A549 (cell line): ENCODE measurements at regions not wholly inside any gene's neighbourhood (a gene's known extent, or its start where the extent isn't known, plus 50 kb on each side); places are given as distances from the start of the nearest gene placed in this dataset.

Source experiments
- ATAC-seq, 2 experiments: fragments of 200-7000 bp in 1 of 2; fragments of >200 bp in 1 of 2; cut with Nextera tagmentation in 1 of 2; cut with Tn5 transposase in 1 of 2; 3 replicates each; pipeline versions ENCODE4 v1.8.0 to v1.9.1; 2018 to 2020; ENCODE audit warnings: mild to moderate bottlenecking in 1 of 2, moderate library complexity in 1 of 2
- CTCF ChIA-PET: fragments of 300-600 bp; sonication (Branson Sonifier 250); formaldehyde crosslinking; extraction: SDS; loops from one replicate; lab custom pipeline; 2021; ENCODE audit warnings: antibody characterized with exemption, inconsistent platforms; lab: Yijun Ruan, JAX
- POLR2A ChIA-PET: fragments of 350-600 bp; formaldehyde crosslinking; extraction: SDS; loops from one replicate; lab custom pipeline; 2021; ENCODE audit warnings: antibody characterized with exemption, inconsistent platforms; lab: Yijun Ruan, JAX
- DNase-seq, 2 experiments: peaks; one replicate each; pipeline versions ENCODE4 v3.0.0 to v3.0.0-alpha.2; 2011 to 2016; ENCODE audit warnings: low read depth in 1 of 2, low spot score in 1 of 2
- FAIRE-seq: peaks from 2 replicates; lab custom pipeline; 2011; peaks lifted over from hg19 to GRCh38; lab: Jason Lieb, UNC
- H3K27ac ChIP-seq, 2 experiments: fragments of >200 bp; sonication (Bioruptor Twin); formaldehyde crosslinking; 3 replicates each; pipeline ENCODE4 v1.5.1; 2016 to 2017
- H3K4me1 ChIP-seq: fragments of >200 bp; sonication (Bioruptor Twin); formaldehyde crosslinking; 3 replicates; pipeline ENCODE4 v1.6.1; 2016
- H3K4me2 ChIP-seq: fragments of >200 bp; sonication (Bioruptor Twin); formaldehyde crosslinking; 3 replicates; pipeline ENCODE4 v1.6.1; 2016
- H3K4me3 ChIP-seq: fragments of >200 bp; sonication (Bioruptor Twin); formaldehyde crosslinking; 3 replicates; pipeline ENCODE4 v1.5.1; 2016
- H3K9me3 ChIP-seq: fragments of >200 bp; sonication (Bioruptor Twin); formaldehyde crosslinking; 3 replicates; pipeline ENCODE4 v1.6.1; 2016
- BHLHE40 ChIP-seq: IDR thresholded peaks from 2 replicates; pipeline ENCODE4 v1.6.1; 2012; ENCODE audit warnings: low read depth, low read length, inconsistent platforms
- CBX2 ChIP-seq: fragments of 200-600 bp; sonication (generic); IDR thresholded peaks from 2 replicates; pipeline ENCODE4 v1.6.1; 2016; ENCODE audit warnings: low read depth, mild to moderate bottlenecking, borderline replicate concordance
- CHD4 ChIP-seq: fragments of 200-600 bp; sonication (generic); IDR thresholded peaks from 2 replicates; pipeline ENCODE4 v1.6.1; 2016; ENCODE audit warnings: antibody characterized with exemption, mild to moderate bottlenecking, borderline replicate concordance
- EHF ChIP-seq: fragments of 250-450 bp; sonication (Bioruptor Pico); IDR thresholded peaks from 2 replicates; pipeline ENCODE4 v1.5.0; 2020; ENCODE audit warnings: mild to moderate bottlenecking
- ESRRA ChIP-seq: fragments of 150-350 bp; IDR thresholded peaks from 2 replicates; pipeline ENCODE4 v1.6.1; 2014; ENCODE audit warnings: mild to moderate bottlenecking, low read length, borderline replicate concordance
- FOSB ChIP-seq: fragments of 250-450 bp; sonication (Bioruptor Pico); IDR thresholded peaks from 2 replicates; pipeline ENCODE4 v1.5.0; 2020; ENCODE audit warnings: mild to moderate bottlenecking, moderate library complexity
- FOXS1 ChIP-seq: fragments of 250-450 bp; sonication (Bioruptor Pico); IDR thresholded peaks from 2 replicates; pipeline ENCODE4 v1.5.0; 2020; ENCODE audit warnings: mild to moderate bottlenecking, moderate library complexity
- GATA3 ChIP-seq: IDR thresholded peaks from 2 replicates; pipeline ENCODE4 v1.6.1; 2012; ENCODE audit warnings: borderline replicate concordance
- HDAC2 ChIP-seq: fragments of 200-600 bp; sonication (generic); IDR thresholded peaks from 2 replicates; pipeline ENCODE4 v1.6.1; 2016
- HEYL ChIP-seq: fragments of 250-450 bp; sonication (Bioruptor Pico); IDR thresholded peaks from 2 replicates; pipeline ENCODE4 v1.8.0; 2021; ENCODE audit warnings: mild to moderate bottlenecking, moderate library complexity
- HOXB13 ChIP-seq: fragments of 250-450 bp; sonication (Bioruptor Pico); IDR thresholded peaks from 2 replicates; pipeline ENCODE4 v1.5.0; 2020; ENCODE audit warnings: low read depth, mild to moderate bottlenecking, moderate library complexity
- JUN ChIP-seq, 2 experiments: fragments of >200 bp; sonication (Bioruptor Twin); formaldehyde crosslinking; IDR thresholded peaks; 2 replicates in 1 of 2; 3 replicates in 1 of 2; pipeline ENCODE4 v1.6.1; 2016 to 2017
- MAFK ChIP-seq: fragments of 450-650 bp; IDR thresholded peaks from 2 replicates; pipeline ENCODE4 v1.6.1; 2014; ENCODE audit not compliant: partially characterized antibody
- MYC ChIP-seq: IDR thresholded peaks from 2 replicates; pipeline ENCODE4 v1.6.1; 2012; ENCODE audit warnings: mild to moderate bottlenecking, inconsistent platforms, low read length, improper control_type of control experiment, borderline replicate concordance
- NPAS2 ChIP-seq: fragments of 250-450 bp; sonication (Bioruptor Pico); IDR thresholded peaks from 2 replicates; pipeline ENCODE4 v1.8.0; 2022; ENCODE audit warnings: mild to moderate bottlenecking, moderate library complexity, borderline replicate concordance
- PHF8 ChIP-seq: fragments of 200-600 bp; sonication (generic); IDR thresholded peaks from 2 replicates; pipeline ENCODE4 v1.6.1; 2016; ENCODE audit warnings: low read depth, mild to moderate bottlenecking, antibody characterized with exemption, moderate library complexity, borderline replicate concordance
- POLR2AphosphoS2 ChIP-seq: conservative IDR thresholded peaks from 2 replicates; pipeline ENCODE4 v1.6.1; 2012; ENCODE audit warnings: low read length, improper control_type of control experiment, inconsistent platforms
- RFX5 ChIP-seq: fragments of 450-650 bp; IDR thresholded peaks from 2 replicates; pipeline ENCODE4 v1.7.1; 2014; ENCODE audit warnings: antibody characterized with exemption, mild to moderate bottlenecking, moderate library complexity
- SREBF2 ChIP-seq: fragments of 450-650 bp; IDR thresholded peaks from 2 replicates; pipeline ENCODE4 v1.6.1; 2014; ENCODE audit warnings: mild to moderate bottlenecking, moderate library complexity
- ZC3H11A ChIP-seq: fragments of 450-650 bp; IDR thresholded peaks from 2 replicates; pipeline ENCODE4 v1.6.1; 2014; ENCODE audit warnings: antibody characterized with exemption, mild to moderate bottlenecking
- ZNF302 ChIP-seq: fragments of 250-450 bp; sonication (Bioruptor Pico); IDR thresholded peaks from 2 replicates; pipeline ENCODE4 v1.9.0; 2021; ENCODE audit warnings: inconsistent platforms, mild to moderate bottlenecking, moderate library complexity
- WGBS: methylation state at CpG from one replicate; pipeline ENCODE4 v1.1.6; 2017; ENCODE audit errors: missing lambda C conversion rate; 5-methylcytosine and 5-hydroxymethylcytosine counted together
- TF ChIP-seq, protein P1 (sequence below): fragments of >200 bp; sonication (Bioruptor Twin); formaldehyde crosslinking; IDR thresholded peaks from 2 replicates; pipeline ENCODE4 v1.6.1; 2016
- TF ChIP-seq, protein P2 (sequence below): fragments of 250-450 bp; sonication (Bioruptor Pico); IDR thresholded peaks from 2 replicates; pipeline ENCODE4 v1.5.0; 2021; ENCODE audit warnings: mild to moderate bottlenecking, moderate library complexity, borderline replicate concordance
- TF ChIP-seq, protein P3 (sequence below): fragments of 450-650 bp; IDR thresholded peaks from 2 replicates; pipeline ENCODE4 v1.6.1; 2014; ENCODE audit warnings: antibody characterized with exemption
- TF ChIP-seq, protein P4 (sequence below): fragments of 150-350 bp; IDR thresholded peaks from 2 replicates; pipeline ENCODE4 v1.6.1; 2014; ENCODE audit warnings: low read depth, mild to moderate bottlenecking, low read length
- TF ChIP-seq, protein P5 (sequence below): fragments of 200-600 bp; sonication (generic); IDR thresholded peaks from 2 replicates; pipeline ENCODE4 v1.6.1; 2016; ENCODE audit warnings: antibody characterized with exemption, mild to moderate bottlenecking, moderate library complexity
- TF ChIP-seq, protein P6 (sequence below): fragments of 250-450 bp; sonication (Bioruptor Pico); IDR thresholded peaks from 2 replicates; pipeline ENCODE4 v1.5.0; 2020; ENCODE audit warnings: low read depth, mild to moderate bottlenecking, moderate library complexity

DNA sequence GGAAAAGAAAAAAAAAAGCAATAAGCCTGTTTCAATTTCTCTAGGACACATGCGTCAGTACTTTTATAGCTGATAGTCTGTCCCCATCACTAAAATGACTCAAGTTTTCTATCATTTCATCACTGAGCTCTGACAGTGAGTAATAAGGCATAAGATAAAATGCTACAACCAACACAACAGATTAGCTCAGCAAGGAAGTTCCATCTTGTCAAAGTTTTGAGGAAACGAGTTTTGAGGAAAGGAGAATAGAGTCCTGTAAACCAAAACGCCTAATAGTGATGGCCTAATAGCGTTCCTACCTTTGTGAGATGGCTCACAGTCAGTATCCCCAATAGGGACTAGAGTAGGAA lies 145.1 kb downstream of the LACC1 start (continued):
- TF ChIP-seq, protein P1, sequence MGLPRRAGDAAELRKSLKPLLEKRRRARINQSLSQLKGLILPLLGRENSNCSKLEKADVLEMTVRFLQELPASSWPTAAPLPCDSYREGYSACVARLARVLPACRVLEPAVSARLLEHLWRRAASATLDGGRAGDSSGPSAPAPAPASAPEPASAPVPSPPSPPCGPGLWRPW, result no peak
- TF ChIP-seq CBX2, result no peak
- TF ChIP-seq, protein P2, sequence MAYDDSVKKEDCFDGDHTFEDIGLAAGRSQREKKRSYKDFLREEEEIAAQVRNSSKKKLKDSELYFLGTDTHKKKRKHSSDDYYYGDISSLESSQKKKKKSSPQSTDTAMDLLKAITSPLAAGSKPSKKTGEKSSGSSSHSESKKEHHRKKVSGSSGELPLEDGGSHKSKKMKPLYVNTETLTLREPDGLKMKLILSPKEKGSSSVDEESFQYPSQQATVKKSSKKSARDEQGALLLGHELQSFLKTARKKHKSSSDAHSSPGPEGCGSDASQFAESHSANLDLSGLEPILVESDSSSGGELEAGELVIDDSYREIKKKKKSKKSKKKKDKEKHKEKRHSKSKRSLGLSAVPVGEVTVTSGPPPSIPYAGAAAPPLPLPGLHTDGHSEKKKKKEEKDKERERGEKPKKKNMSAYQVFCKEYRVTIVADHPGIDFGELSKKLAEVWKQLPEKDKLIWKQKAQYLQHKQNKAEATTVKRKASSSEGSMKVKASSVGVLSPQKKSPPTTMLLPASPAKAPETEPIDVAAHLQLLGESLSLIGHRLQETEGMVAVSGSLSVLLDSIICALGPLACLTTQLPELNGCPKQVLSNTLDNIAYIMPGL (CRISPR knock-in tag), result no peak
- TF ChIP-seq, all 56 proteins: peak for 0

DNA sequence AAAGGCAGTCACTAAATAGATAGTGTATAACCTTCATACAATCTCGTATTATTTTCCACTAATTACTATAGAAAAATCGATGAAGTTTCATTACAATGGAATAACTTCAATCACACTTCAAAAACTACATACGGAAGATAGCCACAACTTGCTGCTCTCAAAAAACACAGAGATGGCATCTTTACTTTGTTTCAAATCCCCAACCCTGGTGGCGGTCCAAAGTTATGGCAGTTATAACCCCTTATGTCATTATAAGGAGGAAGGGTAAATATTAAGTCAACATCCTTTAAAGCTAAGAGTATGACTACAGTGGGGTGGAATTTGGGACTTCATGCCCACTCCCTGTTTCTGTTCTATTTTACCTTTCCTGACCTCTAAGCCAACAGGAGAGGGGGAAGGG lies 146.5 kb downstream of the LACC1 start:
- 59% methylated on average over 4 of the region's 4 CpGs for WGBS
- POLR2A ChIA-PET, result no interaction called here
- CTCF ChIA-PET, result no interaction called here
- no peak for FAIRE-seq
- H3K4me3 ChIP-seq, result no peak overlapping the region
- no peaks in the 10 kb centered on the region for H3K9me3 ChIP-seq
- DNase-seq, result no peak
- no peak overlapping the region for H3K27ac ChIP-seq
- H3K4me1 ChIP-seq, result peaks cover 19% of the 10 kb centered on the region; the same call in 2 of the 3 replicates
- no peak for ATAC-seq
- no peak overlapping the region for H3K4me2 ChIP-seq
- TF ChIP-seq, protein P3, sequence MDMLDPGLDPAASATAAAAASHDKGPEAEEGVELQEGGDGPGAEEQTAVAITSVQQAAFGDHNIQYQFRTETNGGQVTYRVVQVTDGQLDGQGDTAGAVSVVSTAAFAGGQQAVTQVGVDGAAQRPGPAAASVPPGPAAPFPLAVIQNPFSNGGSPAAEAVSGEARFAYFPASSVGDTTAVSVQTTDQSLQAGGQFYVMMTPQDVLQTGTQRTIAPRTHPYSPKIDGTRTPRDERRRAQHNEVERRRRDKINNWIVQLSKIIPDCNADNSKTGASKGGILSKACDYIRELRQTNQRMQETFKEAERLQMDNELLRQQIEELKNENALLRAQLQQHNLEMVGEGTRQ, result no peak
- no peak for TF ChIP-seq MAFK
- TF ChIP-seq SREBF2, result no peak
- TF ChIP-seq NPAS2, result no peak
- TF ChIP-seq, protein P4, sequence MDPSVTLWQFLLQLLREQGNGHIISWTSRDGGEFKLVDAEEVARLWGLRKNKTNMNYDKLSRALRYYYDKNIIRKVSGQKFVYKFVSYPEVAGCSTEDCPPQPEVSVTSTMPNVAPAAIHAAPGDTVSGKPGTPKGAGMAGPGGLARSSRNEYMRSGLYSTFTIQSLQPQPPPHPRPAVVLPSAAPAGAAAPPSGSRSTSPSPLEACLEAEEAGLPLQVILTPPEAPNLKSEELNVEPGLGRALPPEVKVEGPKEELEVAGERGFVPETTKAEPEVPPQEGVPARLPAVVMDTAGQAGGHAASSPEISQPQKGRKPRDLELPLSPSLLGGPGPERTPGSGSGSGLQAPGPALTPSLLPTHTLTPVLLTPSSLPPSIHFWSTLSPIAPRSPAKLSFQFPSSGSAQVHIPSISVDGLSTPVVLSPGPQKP, result no peak
- TF ChIP-seq HDAC2, result no peak
- TF ChIP-seq JUN (IDR thresholded peaks at IDR 0.05), result no peak
- TF ChIP-seq FOXS1 (CRISPR knock-in tag), result no peak
- TF ChIP-seq CHD4, result no peak
- TF ChIP-seq BHLHE40, result no peak
- TF ChIP-seq MYC, result no peak
- no peak for TF ChIP-seq RFX5

DNA sequence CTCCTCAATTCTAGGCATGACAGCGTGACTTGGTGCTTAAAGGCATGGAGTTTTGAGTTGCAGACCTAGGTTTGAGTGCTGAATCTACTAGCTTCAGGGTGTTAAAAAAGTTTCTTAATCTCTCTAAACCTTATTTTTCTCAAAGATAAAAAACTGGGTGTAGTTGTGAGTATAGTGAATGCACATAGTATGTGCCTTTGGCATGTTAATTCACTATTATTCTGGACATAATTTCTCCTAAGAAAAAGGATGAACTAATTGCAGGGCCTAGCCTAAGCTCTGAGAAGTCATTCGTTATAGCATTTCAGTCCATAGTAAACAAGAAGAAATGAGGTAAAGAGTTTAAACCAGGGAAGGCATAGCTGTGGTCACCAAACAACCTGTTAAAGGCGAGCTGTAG lies 149.0 kb downstream of the LACC1 start:
- CTCF ChIA-PET, result no interaction called here
- Histone ChIP-seq H3K9me3 (no peaks in the 10 kb centered on the region), H3K4me2 (no peak overlapping the region), H3K4me1 (no peaks in the 10 kb centered on the region), H3K27ac (no peak overlapping the region), H3K4me3 (no peak overlapping the region)
- WGBS, result 66% methylated on average over 3 of the region's 3 CpGs
- DNase-seq (no peak), FAIRE-seq (no peak), ATAC-seq (no peak)
- POLR2A ChIA-PET, result no interaction called here
- TF ChIP-seq FOXS1 (CRISPR knock-in tag) (no peak), ESRRA (no peak), FOSB (CRISPR knock-in tag) (no peak), PHF8 (no peak), ZNF302 (CRISPR knock-in tag) (no peak), GATA3 (no peak), HEYL (CRISPR knock-in tag) (no peak), POLR2AphosphoS2 (no peak), HOXB13 (CRISPR knock-in tag) (no peak), BHLHE40 (no peak), ZC3H11A (no peak), EHF (no peak)
- TF ChIP-seq, protein P1, result no peak
- TF ChIP-seq, protein P5, sequence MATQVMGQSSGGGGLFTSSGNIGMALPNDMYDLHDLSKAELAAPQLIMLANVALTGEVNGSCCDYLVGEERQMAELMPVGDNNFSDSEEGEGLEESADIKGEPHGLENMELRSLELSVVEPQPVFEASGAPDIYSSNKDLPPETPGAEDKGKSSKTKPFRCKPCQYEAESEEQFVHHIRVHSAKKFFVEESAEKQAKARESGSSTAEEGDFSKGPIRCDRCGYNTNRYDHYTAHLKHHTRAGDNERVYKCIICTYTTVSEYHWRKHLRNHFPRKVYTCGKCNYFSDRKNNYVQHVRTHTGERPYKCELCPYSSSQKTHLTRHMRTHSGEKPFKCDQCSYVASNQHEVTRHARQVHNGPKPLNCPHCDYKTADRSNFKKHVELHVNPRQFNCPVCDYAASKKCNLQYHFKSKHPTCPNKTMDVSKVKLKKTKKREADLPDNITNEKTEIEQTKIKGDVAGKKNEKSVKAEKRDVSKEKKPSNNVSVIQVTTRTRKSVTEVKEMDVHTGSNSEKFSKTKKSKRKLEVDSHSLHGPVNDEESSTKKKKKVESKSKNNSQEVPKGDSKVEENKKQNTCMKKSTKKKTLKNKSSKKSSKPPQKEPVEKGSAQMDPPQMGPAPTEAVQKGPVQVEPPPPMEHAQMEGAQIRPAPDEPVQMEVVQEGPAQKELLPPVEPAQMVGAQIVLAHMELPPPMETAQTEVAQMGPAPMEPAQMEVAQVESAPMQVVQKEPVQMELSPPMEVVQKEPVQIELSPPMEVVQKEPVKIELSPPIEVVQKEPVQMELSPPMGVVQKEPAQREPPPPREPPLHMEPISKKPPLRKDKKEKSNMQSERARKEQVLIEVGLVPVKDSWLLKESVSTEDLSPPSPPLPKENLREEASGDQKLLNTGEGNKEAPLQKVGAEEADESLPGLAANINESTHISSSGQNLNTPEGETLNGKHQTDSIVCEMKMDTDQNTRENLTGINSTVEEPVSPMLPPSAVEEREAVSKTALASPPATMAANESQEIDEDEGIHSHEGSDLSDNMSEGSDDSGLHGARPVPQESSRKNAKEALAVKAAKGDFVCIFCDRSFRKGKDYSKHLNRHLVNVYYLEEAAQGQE, result no peak
- TF ChIP-seq, protein P4, result no peak
- TF ChIP-seq, protein P6, sequence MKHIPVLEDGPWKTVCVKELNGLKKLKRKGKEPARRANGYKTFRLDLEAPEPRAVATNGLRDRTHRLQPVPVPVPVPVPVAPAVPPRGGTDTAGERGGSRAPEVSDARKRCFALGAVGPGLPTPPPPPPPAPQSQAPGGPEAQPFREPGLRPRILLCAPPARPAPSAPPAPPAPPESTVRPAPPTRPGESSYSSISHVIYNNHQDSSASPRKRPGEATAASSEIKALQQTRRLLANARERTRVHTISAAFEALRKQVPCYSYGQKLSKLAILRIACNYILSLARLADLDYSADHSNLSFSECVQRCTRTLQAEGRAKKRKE, result no peak
